Loucy (cell line): ENCODE measurements at regions not wholly inside any gene's neighbourhood (a gene's known extent, or its start where the extent isn't known, plus 50 kb on each side); places are given as distances from the start of the nearest gene placed in this dataset.
"Not testable (repeated sequence)": the region's sequence is repeated elsewhere in the genome, so short reads cannot be mapped to it uniquely, and the experiment has no call there.

Experiments
- H2AFZ ChIP-seq: fragments of 200-600 bp; sonication (generic); 2 replicates; pipeline ENCODE4 v1.6.0; 2016; ENCODE audit warnings: antibody characterized with exemption, mild to moderate bottlenecking, low read length, moderate library complexity
- H3F3A ChIP-seq: fragments of 200-600 bp; 2 replicates; pipeline ENCODE4 v1.6.0; 2016; ENCODE audit warnings: antibody characterized with exemption, low read depth, mild to moderate bottlenecking
- H3K27me3 ChIP-seq: fragments of 200-600 bp; sonication (generic); 2 replicates; pipeline ENCODE4 v1.6.1; 2014; ENCODE audit warnings: low read length, mild to moderate bottlenecking; ENCODE audit not compliant: insufficient read depth, poor library complexity, severe bottlenecking
- H3K36me3 ChIP-seq: fragments of 200-600 bp; sonication (generic); 2 replicates; pipeline ENCODE4 v1.6.1; 2016; ENCODE audit warnings: low read length; ENCODE audit not compliant: insufficient read depth
- H3K4me1 ChIP-seq: fragments of 200-600 bp; sonication (generic); 2 replicates; pipeline ENCODE4 v1.5.1; 2014; ENCODE audit warnings: low read length, mild to moderate bottlenecking; ENCODE audit not compliant: insufficient read depth, poor library complexity, severe bottlenecking
- H3K4me2 ChIP-seq: fragments of 200-600 bp; sonication (generic); 2 replicates; pipeline ENCODE4 v1.6.0; 2014; ENCODE audit warnings: antibody characterized with exemption, low read length, low read depth, mild to moderate bottlenecking; ENCODE audit not compliant: poor library complexity, severe bottlenecking
- H3K4me3 ChIP-seq: fragments of 200-600 bp; sonication (generic); 2 replicates; pipeline ENCODE4 v1.5.1; 2014; ENCODE audit warnings: low read length, mild to moderate bottlenecking, mixed read lengths; ENCODE audit not compliant: poor library complexity, severe bottlenecking
- H3K79me2 ChIP-seq: fragments of 200-600 bp; sonication (generic); 2 replicates; pipeline ENCODE4 v1.6.1; 2014; ENCODE audit warnings: low read length; ENCODE audit not compliant: insufficient read depth
- H3K9ac ChIP-seq: fragments of 200-600 bp; sonication (generic); 2 replicates; pipeline ENCODE4 v1.6.0; 2014; ENCODE audit warnings: mild to moderate bottlenecking, low read depth, low read length, moderate library complexity; ENCODE audit not compliant: poor library complexity, severe bottlenecking
- H3K9me2 ChIP-seq: fragments of 200-600 bp; sonication (generic); replicated peaks from 2 replicates; pipeline ENCODE4 v1.6.1; 2016; ENCODE audit warnings: low read depth, low read length, mixed read lengths
- H3K9me3 ChIP-seq: fragments of 200-600 bp; sonication (generic); 2 replicates; pipeline ENCODE4 v1.6.1; 2014; ENCODE audit warnings: mild to moderate bottlenecking, antibody characterized with exemption, low read length, low read depth; ENCODE audit not compliant: insufficient read depth
- H4K20me1 ChIP-seq: fragments of 200-600 bp; sonication (generic); 2 replicates; pipeline ENCODE4 v1.6.0; 2014; ENCODE audit warnings: antibody characterized with exemption, low read length, mild to moderate bottlenecking; ENCODE audit not compliant: insufficient read depth, poor library complexity, severe bottlenecking
- CTCF ChIP-seq: fragments of 200-600 bp; sonication (generic); conservative IDR thresholded peaks from 2 replicates; pipeline ENCODE4 v1.5.1; 2014; ENCODE audit warnings: mild to moderate bottlenecking, antibody characterized with exemption, low read length
- EZH2phosphoT487 ChIP-seq: fragments of 200-600 bp; IDR thresholded peaks from 2 replicates; pipeline ENCODE4 v1.6.1; 2018; ENCODE audit warnings: antibody characterized with exemption, mild to moderate bottlenecking, moderate library complexity, borderline replicate concordance

DNA sequence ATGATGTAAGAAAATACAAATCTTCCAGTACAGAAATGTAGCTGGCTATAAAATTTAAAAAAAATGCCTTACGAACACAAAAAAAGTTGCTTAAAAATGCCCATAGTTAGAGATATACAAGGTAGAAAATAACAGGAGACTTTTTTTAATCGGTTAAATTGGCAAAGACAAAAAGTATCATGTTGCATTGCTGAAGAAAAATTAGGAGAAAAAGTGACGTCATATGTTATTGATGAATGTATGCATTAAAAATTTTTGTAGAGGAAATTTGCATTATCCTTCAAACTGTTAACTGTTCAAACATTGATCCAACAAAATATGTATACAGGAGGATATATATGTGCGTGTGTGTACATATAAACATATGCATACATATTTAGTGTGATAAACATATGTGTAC lies 1634.4 kb upstream of the PCDH7 start:
- no peaks in the 10 kb centered on the region for H3F3A ChIP-seq
- no peaks in the 10 kb centered on the region for H4K20me1 ChIP-seq
- no peak overlapping the region for H3K4me3 ChIP-seq
- no peaks in the 10 kb centered on the region for H3K79me2 ChIP-seq
- no peak overlapping the region for H3K9ac ChIP-seq
- TF ChIP-seq EZH2phosphoT487 (no peak), CTCF (no peak)
- no peaks in the 10 kb centered on the region for H3K9me2 ChIP-seq
- no peaks in the 10 kb centered on the region for H3K27me3 ChIP-seq
- no peak overlapping the region for H2AFZ ChIP-seq
- no peak overlapping the region for H3K4me2 ChIP-seq
- no peaks in the 10 kb centered on the region for H3K36me3 ChIP-seq
- no peaks in the 10 kb centered on the region for H3K9me3 ChIP-seq
- no peaks in the 10 kb centered on the region for H3K4me1 ChIP-seq

DNA sequence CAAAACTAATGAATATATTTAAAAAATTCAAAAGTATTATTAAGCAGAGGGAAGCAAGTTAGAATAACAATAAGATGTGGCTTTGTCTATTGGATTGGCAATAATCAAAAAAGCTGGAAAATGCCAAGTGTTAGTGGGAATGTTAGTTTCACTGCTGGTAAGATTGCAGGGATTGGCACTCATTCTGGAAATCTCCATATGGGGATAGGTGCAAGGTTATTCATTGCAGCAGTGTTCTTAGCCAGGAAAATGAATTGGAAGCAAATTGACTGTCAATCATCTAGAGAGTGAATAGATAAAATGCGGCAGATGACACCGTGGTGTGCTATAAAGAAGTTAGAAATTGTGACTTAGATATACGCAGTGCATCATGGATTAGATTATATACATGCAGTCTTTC lies 1615.5 kb upstream of the PCDH7 start:
- Histone ChIP-seq H3K36me3 (no peaks in the 10 kb centered on the region), H3K27me3 (no peaks in the 10 kb centered on the region), H3K4me3 (no peak overlapping the region), H3K9ac (no peak overlapping the region), H3K4me1 (no peaks in the 10 kb centered on the region), H3K9me2 (no peaks in the 10 kb centered on the region), H2AFZ (no peak overlapping the region), H4K20me1 (no peaks in the 10 kb centered on the region), H3K9me3 (no peaks in the 10 kb centered on the region), H3K79me2 (no peaks in the 10 kb centered on the region), H3F3A (no peaks in the 10 kb centered on the region), H3K4me2 (no peak overlapping the region)
- TF ChIP-seq CTCF = no peak
- no peak for TF ChIP-seq EZH2phosphoT487

DNA sequence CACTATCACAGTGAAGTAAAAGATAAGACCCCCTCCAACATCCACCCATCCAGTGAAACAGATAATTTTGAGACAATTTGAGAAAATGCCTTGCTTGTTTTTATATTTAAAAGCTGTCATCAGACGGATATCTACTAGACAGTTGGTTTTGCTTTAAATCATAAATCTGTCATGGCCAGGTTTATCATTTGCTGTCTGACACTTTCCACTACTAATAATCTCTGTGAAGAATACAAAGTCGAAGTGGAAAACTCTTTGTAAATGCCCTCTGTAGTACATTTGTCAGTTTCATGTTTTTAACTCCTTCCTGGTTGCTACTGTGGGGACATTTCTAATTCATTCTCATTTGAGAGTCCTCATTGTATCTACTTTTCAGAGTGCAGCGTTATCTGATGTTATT lies 1606.2 kb upstream of the PCDH7 start:
- Histone ChIP-seq H4K20me1 (no peaks in the 10 kb centered on the region), H3K9me2 (no peaks in the 10 kb centered on the region), H3K4me1 (no peaks in the 10 kb centered on the region), H3K79me2 (no peaks in the 10 kb centered on the region), H2AFZ (no peak overlapping the region), H3K27me3 (no peaks in the 10 kb centered on the region), H3K9me3 (no peaks in the 10 kb centered on the region), H3K4me3 (no peak overlapping the region), H3F3A (no peaks in the 10 kb centered on the region), H3K36me3 (no peaks in the 10 kb centered on the region), H3K4me2 (no peak overlapping the region), H3K9ac (no peak overlapping the region)
- no peak for TF ChIP-seq EZH2phosphoT487
- no peak for TF ChIP-seq CTCF

DNA sequence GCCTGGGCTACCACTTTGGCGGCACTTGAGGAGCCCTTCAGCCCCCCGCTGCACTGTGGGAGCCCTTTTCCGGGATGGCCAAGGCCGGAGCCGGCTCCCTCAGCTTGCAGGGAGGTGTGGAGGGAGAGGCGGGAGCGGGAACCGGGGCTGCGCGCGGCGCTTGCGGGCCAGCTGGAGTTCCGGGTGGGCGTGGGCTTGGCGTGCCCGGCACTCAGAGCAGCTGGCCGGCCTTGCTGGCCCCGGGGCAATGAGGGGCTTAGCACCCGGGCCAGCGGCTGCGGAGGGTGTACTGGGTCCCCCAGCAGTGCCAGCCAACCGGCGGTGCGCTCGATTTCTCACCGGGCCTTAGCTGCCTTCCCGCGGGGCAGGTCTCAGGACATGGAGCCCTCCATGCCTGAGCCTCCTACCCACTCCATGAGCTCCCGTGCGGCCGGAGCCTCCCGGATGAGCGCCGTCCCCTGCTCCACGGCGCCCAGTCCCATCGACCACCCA lies 1602.9 kb upstream of the PCDH7 start:
- not testable (repeated sequence) for H3F3A ChIP-seq, H3K27me3 ChIP-seq, H3K4me2 ChIP-seq, H3K4me3 ChIP-seq, H3K4me1 ChIP-seq, H3K79me2 ChIP-seq, H2AFZ ChIP-seq, H3K9ac ChIP-seq, H3K9me2 ChIP-seq, H3K36me3 ChIP-seq, H3K9me3 ChIP-seq, H4K20me1 ChIP-seq
